Left ventricle myocardium inferior (tissue), 1 donor: ENCODE measurements at regions not wholly inside any gene's neighbourhood (a gene's known extent, or its start where the extent isn't known, plus 50 kb on each side); places are given as distances from the start of the nearest gene placed in this dataset.
"Not testable (repeated sequence)": the region's sequence is repeated elsewhere in the genome, so short reads cannot be mapped to it uniquely, and the experiment has no call there.

ENCODE experiments used
- DNase-seq: peaks from one replicate; pipeline ENCODE4 v3.0.0-alpha.2; 2020
- H3K27ac ChIP-seq: fragments of 200-600 bp; replicated peaks from 2 replicates; pipeline ENCODE4 v1.8.0; 2021
- H3K27me3 ChIP-seq: fragments of 200-600 bp; 2 replicates; pipeline ENCODE4 v1.8.0; 2021; ENCODE audit warnings: low read depth
- H3K36me3 ChIP-seq: fragments of 200-600 bp; 2 replicates; pipeline ENCODE4 v1.8.0; 2021
- H3K4me1 ChIP-seq: fragments of 200-600 bp; 2 replicates; pipeline ENCODE4 v1.8.0; 2021
- H3K4me3 ChIP-seq: fragments of 200-600 bp; 2 replicates; pipeline ENCODE4 v1.8.0; 2021; ENCODE audit warnings: mild to moderate bottlenecking, moderate library complexity
- H3K9me3 ChIP-seq: fragments of 200-600 bp; replicated peaks from 2 replicates; pipeline ENCODE4 v1.8.0; 2021
- intact Hi-C: fragments of 100-400 bp; cut with micrococcal nuclease; formaldehyde crosslinking; loops from one replicate; pipeline ENCODE4 v1.11.0; 2022
- TF ChIP-seq, protein P1 (sequence below): fragments of 200-600 bp; IDR thresholded peaks from 2 replicates; pipeline ENCODE4 v1.8.0; 2021; ENCODE audit warnings: antibody characterized with exemption, mild to moderate bottlenecking, borderline replicate concordance
- donor health status: DM: no; HTN: yes; CAD: no; lungs with severe emphysema.

DNA sequence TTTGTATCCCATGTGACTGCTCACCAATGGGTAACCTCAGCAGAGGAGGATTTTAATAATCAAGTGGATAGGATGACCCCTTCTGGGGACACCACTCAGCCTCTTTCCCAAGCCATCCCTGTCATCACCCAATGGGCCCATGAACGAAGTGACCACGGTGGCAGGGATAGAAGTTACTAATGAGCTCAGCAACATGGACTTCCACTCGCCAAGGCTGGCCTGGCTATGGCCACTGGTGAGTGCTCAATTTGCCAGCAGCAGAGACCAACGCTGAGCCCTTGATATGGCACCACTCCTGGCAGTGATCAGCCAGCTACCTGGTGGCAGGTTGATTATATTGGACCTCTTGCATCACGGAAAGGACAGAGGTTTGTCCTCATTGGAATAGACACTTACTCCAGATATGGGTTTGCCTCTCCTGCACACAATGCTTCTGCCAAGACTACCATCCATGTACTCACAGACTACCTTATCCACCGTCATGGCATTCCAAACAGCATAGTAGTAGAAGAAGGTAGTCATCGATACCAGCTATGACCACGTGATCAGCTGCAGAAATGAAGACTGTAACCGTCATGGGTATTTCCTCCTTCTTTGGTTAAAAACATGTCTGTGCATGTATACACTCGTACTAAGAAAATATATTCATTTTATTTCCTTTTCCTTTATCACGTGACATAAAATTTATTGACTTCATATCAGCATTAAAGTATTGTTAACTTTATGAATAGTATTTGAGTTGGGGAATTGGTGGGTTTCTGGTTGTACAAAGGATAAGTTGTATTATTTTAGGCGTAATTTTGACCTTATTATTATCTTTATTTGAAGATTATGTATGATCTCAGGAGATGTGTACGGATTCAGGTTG lies 562.6 kb downstream of the PTPRU start:
- peaks cover 41% of the 10 kb centered on the region for H3K27me3 ChIP-seq
- no peak overlapping the region for H3K4me3 ChIP-seq
- no peaks in the 10 kb centered on the region for H3K4me1 ChIP-seq
- H3K36me3 ChIP-seq, result no peaks in the 10 kb centered on the region
- no peak overlapping the region for H3K27ac ChIP-seq
- TF ChIP-seq, protein P1, sequence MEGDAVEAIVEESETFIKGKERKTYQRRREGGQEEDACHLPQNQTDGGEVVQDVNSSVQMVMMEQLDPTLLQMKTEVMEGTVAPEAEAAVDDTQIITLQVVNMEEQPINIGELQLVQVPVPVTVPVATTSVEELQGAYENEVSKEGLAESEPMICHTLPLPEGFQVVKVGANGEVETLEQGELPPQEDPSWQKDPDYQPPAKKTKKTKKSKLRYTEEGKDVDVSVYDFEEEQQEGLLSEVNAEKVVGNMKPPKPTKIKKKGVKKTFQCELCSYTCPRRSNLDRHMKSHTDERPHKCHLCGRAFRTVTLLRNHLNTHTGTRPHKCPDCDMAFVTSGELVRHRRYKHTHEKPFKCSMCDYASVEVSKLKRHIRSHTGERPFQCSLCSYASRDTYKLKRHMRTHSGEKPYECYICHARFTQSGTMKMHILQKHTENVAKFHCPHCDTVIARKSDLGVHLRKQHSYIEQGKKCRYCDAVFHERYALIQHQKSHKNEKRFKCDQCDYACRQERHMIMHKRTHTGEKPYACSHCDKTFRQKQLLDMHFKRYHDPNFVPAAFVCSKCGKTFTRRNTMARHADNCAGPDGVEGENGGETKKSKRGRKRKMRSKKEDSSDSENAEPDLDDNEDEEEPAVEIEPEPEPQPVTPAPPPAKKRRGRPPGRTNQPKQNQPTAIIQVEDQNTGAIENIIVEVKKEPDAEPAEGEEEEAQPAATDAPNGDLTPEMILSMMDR, result no peak
- H3K9me3 ChIP-seq, result peaks cover 24% of the 10 kb centered on the region
- no peak for DNase-seq
- intact Hi-C loops, result loop anchor here (10.0 kb wide), 1 partner anchor 286 kb away; no protein-coding TSS in a partner anchor

DNA sequence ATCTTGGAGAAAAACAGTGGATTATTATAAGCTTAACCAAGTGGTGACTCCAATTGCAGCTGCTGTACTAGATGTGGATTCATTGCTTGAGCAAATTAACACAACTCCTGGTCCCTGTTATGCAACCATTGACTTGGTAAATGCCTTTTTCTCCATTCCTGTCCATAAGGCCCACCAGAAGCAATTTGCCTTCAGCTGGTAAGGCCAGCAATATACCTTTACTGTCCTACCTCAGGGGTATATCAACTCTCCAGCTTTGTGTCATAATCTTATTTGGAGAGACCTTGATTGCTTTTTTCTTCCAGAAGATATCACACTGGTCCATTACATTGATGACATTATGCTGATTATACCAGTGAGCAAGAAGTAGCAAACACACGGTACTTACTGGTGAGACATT lies 560.8 kb downstream of the PTPRU start:
- not testable (repeated sequence) for H3K27ac ChIP-seq, H3K4me3 ChIP-seq, H3K36me3 ChIP-seq, DNase-seq, H3K4me1 ChIP-seq
- H3K27me3 ChIP-seq, result peaks cover 35% of the 10 kb centered on the region
- intact Hi-C loops, result loop anchor here (10.0 kb wide), 1 partner anchor 288 kb away; no protein-coding TSS in a partner anchor
- peaks cover 24% of the 10 kb centered on the region for H3K9me3 ChIP-seq

DNA sequence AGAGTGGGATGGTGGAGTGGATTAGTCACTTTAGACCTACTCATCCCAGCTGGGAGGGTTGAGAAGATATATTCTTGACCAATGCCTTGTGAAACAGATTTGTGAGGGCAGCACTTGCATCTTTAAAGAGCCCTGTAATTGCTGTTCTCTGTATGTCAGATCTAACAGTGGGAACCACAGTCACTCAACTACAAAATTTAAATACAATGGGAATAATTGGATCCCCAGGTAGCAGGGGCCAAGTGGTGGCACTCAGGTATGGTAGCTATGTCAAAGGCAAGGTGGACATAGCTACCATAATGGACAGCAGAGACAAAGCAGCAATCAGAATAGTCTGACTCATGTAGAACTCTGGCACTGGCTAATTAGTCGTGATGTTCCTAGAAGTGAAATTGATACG lies 559.6 kb downstream of the PTPRU start:
- H3K36me3 ChIP-seq, H3K27ac ChIP-seq, H3K4me3 ChIP-seq, DNase-seq, H3K4me1 ChIP-seq: not testable (repeated sequence)
- Histone ChIP-seq H3K9me3 (peaks cover 24% of the 10 kb centered on the region), H3K27me3 (peaks cover 35% of the 10 kb centered on the region)
- intact Hi-C loops, result loop anchor here (10.0 kb wide), 1 partner anchor 289 kb away; no protein-coding TSS in a partner anchor

DNA sequence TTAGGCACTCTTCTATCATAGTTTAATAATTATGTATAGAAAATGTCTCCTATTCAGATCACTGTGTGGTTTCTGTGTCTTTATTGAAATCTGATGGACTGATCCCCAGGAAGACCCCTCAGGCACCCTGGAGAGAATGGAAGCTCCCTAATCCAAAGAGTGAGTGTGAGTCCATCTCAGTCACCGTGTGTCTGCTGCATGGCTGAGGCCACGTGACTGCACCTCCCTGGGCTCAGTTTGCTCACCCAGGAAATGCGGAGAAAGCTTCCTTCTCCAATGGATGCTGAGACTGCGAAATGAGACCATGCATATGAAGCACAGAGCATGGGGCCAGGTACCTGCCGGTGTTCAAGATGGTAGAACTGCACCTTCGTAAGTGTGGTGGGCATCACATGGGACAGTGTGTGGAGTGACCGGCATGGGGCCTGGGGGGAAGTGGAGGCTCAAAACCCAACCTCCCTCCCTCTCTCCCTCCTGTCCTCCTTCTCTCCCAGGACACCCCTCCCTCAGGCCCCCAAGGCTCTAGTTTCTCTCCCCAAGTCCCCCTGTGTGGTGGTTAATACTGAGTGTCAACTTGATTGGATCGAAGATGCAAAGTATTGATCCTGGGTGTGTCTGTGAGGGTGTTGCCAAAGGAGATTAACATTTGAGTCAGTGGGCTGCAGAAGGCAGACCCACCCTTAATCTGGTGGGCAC lies 557.5 kb downstream of the PTPRU start:
- Histone ChIP-seq H3K4me1 (no peaks in the 10 kb centered on the region), H3K36me3 (no peaks in the 10 kb centered on the region), H3K9me3 (peaks cover 24% of the 10 kb centered on the region), H3K27ac (no peak overlapping the region), H3K27me3 (peaks cover 45% of the 10 kb centered on the region), H3K4me3 (no peak overlapping the region)
- intact Hi-C loops, result loop anchor here (10.0 kb wide), 1 partner anchor 291 kb away; no protein-coding TSS in a partner anchor
- TF ChIP-seq, protein P1, result no peak
- DNase-seq, result no peak

DNA sequence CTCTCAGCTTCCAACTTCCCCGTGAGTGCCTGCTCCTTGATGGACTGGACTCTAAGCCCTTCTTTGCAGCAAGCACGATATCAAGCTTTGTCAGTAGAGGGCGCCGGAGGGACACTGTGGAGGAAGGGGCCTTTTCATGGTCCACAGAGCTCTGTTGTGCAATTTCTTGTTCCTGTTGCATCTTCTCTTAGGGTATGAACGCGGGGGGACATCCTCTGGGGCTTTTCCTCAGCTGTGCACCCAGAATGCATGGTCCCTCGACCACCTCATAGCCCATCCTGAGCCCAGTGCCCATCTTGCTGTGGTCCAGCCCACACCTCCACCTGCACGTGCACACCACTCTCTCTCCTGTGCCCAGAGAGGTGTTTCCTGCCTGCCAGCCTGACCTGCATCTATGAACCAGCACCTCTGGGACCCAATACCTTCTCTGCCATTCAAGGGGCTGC lies 556.8 kb downstream of the PTPRU start:
- DNase-seq, result peak; percentile 68
- intact Hi-C loops, result loop anchor here (10.0 kb wide), 1 partner anchor 292 kb away; no protein-coding TSS in a partner anchor

DNA sequence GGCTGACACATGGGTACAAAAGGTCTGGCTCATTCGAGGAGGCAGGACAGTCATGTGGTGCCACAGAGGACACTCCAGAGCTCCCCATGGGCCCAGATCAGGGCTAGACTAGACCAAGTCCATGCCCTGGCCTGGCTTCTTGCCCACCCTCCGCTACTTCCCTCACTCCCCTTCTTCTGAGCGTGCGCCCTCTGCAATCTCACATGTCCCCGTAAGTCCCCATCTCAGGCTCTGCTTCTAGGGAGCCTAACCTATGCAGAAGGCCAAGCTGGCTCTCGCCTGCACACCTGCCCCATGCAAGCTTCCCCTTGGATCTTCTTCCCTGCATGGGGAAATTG lies 553.6 kb downstream of the PTPRU start:
- H3K9me3 ChIP-seq, result peaks cover under 1% of the 10 kb centered on the region
- no peak for DNase-seq
- H3K4me3 ChIP-seq, result no peak overlapping the region
- intact Hi-C loops, result loop anchor here (10.0 kb wide), 1 partner anchor 295 kb away; no protein-coding TSS in a partner anchor
- H3K36me3 ChIP-seq, result no peaks in the 10 kb centered on the region
- no peak overlapping the region for H3K27ac ChIP-seq
- H3K27me3 ChIP-seq, result peaks cover 83% of the 10 kb centered on the region
- TF ChIP-seq, protein P1, result no peak
- H3K4me1 ChIP-seq, result no peaks in the 10 kb centered on the region

More for the DNA sequence above, 556.8 kb downstream of the PTPRU start:
- Histone ChIP-seq H3K9me3 (peaks cover 24% of the 10 kb centered on the region), H3K27ac (no peak overlapping the region), H3K4me3 (no peak overlapping the region), H3K27me3 (peaks cover 52% of the 10 kb centered on the region), H3K36me3 (no peaks in the 10 kb centered on the region), H3K4me1 (no peaks in the 10 kb centered on the region)
- TF ChIP-seq, protein P1, result peak; percentile 87
